GM21717 (cell line): ENCODE measurements at regions not wholly inside any gene's neighbourhood (a gene's known extent, or its start where the extent isn't known, plus 50 kb on each side); places are given as distances from the start of the nearest gene placed in this dataset.

ENCODE experiments used
- ATAC-seq: cut with Tn5 transposase; IDR thresholded peaks from one replicate; pipeline ENCODE4 v1.9.1; 2021; ENCODE audit warnings: mild to moderate bottlenecking, moderate library complexity; ENCODE audit not compliant: unreplicated experiment

DNA sequence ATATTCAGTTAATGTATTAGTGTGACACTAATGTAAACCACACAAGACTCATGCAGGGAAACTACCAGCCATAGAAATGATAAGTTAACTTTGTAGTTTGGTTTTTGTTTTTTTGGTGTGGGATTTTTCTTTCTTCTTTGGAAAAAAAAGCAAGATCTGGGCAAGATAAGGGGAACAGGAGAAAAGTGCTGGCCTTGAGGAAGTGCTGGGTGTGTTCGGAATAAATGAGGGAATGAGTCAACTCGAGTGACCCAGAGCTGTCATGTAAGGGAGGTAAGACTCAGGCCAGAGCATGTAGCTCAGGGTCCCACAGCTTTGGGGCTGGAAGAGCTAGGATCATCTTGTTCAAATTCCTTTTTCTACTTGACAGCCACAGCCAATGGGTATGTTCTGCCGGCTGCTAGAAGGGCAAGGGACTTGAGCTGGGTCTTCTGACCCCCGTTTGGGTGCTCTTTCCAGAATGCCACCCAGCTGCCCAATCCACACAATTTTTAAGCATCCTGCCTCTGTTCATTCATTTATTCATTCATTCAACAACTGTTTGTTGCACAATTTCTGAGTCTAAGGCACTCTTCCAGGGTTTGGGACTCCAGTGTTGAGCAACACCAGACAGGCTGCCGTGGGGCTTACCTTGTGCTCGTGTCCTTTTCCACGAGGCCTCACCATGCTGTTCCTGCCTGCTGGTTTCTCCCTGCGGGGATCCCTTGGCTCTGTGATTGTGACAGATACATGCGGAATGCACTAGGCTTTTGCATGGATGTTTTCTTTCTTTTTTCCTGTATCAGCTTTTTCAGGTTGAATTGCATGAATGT lies 54.5 kb downstream of the CLDN34 start:
- ATAC-seq, result no peak

DNA sequence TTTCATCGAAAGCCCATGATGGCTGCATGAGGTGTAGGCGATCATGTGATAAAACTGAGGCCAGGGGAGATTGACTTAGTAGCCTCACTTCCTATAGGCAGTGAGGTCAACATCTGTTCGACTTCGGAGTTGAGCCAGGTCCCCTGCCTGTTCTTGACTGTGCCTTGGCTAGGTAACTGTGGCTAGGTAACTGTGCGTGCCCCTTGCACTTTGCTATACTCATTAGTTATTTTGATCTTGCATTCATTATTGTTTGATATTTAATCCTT lies 55.0 kb downstream of the CLDN34 start:
- ATAC-seq, result no peak

DNA sequence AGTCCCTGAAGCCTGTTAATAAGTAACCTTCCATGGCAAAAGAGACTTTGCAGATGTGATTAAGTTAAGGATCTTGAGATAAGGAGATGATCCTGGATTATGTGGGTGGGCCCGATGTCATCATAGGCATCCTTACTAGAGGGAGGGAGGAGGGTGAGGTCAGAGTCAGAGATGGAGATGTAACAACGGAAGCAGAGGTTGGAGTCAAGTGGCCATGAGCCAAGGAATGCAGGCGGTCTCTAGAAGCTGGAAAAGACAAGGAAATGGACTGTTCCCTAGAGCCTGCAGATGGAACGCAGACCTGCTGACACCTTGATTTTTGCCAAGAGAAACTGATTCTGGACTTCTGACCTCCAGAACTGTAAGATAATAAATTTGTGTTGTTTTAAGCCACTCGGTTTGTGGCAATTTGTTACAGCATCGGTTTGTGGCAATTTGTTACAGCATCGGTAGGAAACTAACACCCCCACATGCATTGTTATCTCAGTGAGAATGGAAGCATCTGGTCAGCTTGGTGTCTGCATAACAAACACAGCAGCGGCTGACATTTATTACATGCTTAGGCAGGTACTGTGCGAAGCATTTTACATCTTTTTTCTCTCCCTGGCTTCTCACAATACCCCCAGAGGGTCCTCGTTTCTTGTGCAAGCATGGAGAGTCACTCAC lies 55.6 kb downstream of the CLDN34 start:
- no peak for ATAC-seq

DNA sequence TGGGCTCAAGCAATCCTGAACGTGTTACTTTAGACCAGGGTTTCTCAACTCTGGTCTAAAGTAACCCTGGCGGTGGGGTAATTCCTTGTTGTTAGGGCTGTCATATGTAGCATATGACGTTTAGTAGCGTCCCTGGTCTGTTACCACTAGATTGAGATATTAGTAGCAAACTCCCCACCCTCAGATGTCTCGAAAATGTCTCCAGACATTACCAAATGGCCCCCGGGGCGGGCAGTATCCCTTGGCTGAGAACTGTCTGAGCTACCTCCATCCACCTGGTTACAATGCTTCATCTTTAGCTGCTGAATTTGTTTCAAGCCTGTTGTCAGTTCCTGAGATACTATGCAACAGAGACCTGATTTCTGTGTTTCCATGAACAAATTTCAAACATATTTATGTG lies 56.7 kb downstream of the CLDN34 start:
- no peak for ATAC-seq

DNA sequence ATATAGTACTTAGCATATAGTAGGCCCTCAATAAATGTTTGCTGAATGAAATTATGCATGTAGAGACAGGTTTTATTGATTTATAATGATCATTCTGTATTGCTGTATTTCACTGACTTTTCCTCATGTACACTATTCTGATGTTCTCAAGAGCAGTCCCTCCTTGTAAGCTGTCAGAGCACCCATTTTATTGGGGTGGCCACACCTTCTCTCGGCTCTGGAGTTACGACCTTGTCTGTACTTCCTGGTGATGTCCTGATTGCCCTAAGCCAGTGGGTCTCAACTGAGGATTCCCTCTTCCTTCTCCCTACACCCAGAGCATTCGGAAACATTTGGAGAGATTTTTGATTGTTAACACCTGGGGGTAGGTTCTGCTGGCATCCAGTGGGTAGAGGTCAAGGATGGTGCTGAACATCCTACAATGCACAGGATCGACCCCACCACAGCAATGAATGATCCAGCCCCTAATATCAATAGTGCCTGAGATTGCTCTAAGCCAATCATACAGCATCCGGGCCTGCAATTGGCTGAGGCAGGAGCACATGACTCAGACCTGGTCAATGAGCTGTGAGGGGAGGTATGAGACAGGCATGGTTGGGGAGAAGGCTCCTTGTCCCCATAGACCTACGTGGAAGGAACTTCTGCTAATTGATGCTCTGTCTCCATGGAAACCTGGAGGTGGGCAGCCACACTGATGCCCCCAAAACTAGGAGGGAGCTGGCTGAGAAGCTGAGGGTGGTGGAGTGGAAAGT lies 58.8 kb downstream of the CLDN34 start:
- ATAC-seq, result no peak

DNA sequence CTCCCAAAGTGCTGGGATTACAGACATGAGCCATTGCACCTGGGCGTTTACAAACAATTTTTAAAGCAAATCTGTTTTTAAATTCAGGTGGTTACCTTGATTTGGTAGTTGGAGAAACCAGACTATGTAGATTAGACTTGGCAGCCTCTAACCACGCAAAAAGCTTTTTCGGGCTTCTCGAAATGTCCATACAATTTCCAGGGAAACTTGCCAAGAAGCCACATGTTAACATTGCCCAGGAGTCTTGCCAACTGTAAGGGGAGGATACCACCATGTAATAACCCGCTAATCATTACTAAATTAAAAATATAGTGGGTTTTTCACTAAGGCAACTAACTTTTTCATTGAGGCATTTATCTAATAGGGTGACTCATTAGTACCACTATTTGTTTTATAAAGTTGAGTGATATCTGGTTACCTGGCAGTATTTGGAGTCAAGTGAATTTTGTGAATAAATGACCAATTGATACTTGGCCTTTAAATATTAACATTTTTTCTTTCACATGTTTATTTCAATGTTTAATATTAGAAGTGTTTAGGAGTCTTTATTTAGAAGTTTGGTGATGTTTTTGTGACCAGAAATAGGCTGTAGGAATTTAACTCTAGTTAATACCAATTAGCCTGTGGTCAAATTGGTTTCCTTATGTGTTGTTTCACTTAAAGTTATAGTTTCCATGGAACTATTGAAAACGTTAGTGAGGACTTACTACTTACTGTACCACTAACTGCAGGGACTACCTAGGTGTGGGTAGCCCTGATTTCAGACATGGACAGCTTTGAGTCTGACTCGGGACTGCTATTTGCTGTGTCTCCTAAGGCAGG lies 61.3 kb downstream of the CLDN34 start:
- no peak for ATAC-seq

DNA sequence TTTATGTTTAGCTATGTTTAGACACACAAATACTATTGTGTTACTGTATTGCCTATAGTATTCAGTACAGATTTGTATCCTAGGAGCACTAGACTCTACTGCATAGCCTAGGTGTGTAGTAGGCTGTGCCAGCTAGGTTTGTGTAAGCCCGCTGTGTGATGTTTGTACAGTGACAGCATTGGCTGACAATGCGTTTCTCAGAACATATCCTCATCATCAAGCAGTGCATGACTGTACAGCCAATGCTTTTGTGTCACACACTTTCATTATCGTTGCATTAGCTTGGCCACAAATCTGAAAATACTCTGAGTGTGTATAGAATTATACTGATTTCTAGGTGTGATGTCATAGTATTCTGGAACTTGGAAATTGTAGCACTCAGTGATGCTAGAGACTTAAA lies 63.4 kb downstream of the CLDN34 start:
- ATAC-seq, result no peak

DNA sequence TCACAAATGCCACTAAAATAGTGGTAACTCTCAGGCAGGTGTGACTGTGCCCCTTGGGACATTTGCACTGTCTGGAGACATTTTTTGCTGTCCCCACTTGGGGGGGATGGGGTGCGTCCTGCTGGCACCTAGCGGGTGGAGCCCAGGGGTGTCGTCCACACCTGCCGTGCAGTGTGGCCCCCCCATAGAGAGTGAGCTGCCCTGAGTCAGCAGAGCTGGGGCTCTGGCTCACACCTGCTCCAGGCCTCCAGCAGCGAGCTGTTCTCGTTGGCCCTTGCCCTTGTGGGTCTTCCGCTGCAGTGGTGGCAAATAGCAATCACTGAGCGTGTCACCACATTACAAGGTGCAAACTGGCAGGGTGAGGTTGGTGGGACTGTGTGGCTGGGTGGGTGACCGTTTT lies 64.6 kb downstream of the CLDN34 start:
- no peak for ATAC-seq

DNA sequence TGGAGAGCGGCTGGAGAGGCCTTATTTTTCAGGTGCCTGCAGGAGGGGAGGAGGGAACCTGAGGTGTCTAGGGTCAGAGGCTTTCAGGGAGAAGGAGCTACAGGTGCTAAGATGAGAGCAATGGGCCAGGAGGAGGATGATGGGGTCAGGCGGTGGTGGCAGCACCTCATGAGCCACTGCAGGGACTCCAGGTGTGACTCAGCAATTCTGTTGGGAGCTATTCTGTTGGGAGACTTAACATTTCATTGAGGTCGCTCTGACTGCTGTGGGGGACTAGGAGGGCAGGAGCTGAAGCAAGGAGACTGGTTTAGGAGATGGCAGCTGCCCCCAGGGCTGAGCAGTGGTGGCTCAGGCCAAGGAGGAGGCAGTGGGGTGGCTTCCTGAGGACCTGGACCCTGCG lies 65.0 kb downstream of the CLDN34 start:
- ATAC-seq, result no peak

DNA sequence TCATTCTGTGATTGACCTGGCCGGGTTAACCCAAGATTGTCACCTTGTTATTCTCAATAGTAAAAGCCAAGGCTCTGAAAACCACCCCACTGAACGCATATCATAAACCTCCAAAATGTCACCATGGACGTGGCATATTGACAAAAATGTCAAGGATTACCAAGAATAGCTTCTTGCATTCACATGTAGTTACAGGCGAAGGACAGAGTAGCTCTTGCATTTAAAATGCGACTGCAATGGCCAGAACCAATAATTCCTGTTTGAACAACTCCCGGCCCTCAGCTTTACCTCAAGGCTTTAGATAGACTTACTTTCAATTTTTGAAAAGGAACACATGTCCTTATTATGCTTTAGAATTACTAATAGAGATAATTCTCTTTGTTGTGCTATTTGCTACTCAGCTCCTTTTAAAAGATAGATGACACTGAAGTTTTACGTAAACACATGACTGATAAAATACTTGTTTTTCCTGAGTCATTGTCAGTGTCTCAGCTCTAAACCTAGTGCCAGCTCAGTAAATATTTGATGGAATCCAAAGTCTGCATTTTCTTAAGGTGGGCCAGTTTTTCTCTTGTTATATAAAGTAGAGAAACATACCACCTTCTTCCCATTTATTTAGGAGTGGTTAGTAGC lies 66.3 kb downstream of the CLDN34 start:
- no peak for ATAC-seq

DNA sequence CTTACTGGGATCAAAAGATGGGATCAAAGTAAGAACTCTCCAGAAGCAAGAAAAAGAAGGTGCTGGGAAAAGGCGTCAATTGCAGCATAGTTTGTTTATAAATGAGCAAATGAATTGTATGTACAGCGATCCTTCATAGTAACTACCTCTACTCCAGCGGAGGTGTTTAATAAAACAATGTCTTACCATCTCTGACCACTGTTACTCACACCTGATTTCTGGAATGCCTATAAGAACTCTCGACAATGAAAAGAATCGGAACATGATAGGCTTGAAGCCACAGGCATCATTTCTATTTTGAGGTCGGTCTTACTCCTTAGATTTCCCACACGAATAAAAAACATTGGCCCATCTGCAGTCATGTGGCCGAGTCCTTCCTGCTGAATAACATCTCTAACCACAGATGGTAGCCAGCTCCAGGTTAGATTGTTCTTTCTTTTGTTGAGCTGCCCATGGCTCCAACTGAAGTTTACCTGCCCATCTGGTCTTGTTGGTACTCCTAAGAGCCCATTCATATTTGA lies 67.6 kb downstream of the CLDN34 start:
- no peak for ATAC-seq

DNA sequence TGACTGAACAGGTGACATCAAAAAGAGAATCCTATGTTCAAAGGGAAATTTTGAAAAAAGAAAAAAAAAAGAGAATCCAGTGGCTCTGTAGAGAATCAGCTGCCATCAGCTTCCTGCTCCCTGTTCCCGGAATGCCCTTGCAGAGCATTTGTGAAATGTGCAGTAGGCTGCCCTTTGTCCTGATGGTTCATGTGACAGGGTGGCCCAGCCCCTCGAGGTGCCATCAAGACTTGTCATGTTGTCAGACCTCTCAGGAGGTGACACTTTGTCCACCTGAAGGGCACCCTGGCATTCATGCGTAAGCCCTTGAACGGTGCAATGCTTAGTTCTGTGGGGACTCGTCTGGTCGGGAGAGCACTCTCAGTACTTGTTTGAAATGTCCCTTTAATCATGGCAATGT lies 71.4 kb downstream of the CLDN34 start:
- ATAC-seq, result no peak

DNA sequence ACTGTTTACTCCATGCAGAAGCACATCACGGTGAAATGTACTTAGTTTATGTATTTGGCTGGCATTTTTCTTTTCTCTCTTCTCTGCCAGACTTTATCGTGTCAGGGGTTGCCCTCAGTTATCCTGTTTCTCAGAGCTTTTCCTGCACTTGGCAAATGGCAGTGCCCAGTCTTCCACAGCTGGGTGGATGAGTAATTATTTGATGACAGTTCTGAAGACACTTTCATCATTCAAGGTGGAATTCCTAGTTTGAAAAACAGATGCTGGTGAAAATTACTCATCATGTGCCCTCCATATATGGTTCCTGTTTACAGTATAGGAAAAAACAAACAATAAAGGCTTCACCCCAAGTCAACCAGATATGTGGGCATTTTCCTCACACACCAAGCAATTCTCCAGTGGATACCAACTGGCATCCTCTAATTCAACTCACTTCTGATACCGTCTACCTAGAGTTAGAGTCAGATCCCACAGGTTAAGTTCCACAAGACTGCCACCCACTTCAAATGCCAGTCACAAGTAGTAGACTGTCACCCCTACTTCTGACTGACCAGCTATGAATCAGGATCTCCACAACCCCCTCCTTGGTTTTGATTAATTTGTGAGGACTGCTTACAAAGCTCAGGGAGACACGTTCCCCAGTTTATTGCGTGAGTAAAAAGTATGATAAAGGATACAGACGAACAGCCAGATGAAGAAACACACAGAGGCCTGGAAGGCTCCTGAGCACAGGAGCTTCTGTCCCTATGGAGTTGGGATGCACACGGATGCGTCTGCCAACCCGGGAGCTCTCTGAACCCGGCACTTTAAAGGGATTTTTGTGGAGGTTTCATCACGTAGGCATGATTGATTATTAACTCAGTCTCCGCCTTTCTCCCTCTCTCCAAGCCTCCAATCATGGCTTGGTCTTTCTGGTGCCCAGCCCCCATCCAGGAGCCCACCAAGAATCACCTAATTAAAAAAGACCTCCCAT lies 72.9 kb downstream of the CLDN34 start:
- ATAC-seq, result no peak

DNA sequence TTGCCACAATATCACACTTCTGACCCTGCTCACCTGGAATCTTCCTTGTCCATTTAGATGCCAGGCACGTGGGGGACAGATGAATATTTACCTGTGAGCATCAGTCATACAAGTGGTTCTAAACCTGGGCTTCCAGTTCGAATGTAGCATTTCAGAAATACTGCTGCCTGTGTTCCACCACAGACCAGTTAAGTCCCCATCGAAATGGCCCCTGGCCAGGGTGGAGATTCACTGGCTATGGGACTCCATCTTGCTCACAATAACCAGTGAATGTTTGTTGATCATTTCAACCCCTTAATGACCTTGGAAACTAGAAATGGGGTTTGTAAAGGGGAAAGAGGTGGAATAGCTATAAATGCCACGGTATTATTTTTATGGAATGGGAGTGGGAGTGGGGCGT lies 73.8 kb downstream of the CLDN34 start:
- no peak for ATAC-seq

DNA sequence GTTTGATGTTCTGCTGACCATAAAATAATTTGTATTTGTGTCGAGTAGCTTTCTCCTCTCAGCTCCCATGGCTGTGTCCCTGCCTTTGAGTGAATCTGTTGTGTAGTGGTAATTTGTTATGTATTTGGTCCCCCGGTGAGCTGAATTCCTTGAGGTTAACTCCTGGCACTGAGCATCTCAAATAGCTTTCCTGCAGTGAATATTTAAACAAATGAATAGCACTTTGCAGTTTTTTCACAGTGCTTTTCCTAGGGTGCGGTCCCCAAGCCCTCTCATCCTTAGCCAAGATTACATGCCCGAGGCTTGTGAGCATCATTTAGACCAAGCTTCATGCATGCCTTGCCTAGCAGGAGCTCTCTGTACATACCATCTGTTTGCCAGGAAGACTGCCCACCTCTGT lies 74.2 kb downstream of the CLDN34 start:
- no peak for ATAC-seq

DNA sequence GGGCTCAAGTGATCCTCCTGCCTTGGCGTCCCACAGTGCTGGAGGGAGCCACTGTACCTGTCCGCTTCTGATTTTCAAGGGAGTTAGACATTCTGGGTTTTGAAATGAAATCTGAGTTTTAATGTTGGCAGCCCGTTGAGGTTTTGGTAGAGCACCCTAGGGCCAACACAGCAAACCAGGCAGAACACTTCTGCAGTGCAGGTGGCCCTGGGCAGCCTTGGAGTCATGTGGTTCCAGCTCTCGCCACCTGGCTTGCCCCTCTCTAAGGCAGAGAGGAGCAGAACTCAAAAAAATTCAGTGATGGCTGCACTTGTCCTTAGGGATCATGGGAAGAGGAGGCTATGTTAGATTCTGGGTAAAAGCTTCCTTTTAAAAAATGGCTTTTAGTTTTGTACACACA lies 74.9 kb downstream of the CLDN34 start:
- no peak for ATAC-seq

DNA sequence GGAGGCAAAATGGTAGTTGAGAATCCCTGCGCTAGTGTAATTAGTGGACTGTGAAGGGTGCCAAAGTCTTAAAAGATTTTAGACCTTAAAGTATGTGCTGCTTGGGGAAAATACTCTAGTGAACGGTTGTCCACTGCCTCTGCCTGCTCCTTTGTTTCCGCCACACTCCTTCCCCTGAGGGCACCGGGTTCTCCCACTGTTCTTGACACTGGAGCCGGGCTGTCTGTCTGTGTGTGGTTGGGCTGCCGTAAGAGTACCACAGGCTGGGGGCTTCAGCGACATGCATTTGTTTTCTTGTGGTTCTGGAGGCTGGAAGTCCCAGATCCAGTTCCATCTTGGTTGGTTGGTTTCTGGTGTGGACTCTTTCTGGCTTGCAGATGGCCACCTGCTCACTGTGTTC lies 76.2 kb downstream of the CLDN34 start:
- ATAC-seq, result no peak

DNA sequence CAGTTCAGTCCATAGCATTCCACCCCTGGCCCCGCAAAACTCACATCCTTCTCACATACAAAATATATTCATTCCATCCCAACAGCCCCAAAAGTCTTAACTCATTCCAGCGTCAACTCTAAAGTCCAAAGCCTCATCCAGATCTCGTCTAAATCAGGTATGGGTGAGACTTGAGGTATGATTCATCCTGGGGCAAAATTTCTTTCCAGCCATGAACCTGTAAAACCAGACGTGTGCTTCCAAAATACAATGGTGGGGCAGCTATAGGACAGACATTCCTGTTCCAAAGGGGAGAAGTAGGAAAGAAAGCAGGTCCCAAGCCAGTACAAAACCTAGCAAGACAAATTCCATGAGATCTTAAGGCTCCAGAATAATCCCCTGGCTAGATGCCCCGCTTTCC lies 76.9 kb downstream of the CLDN34 start:
- no peak for ATAC-seq

DNA sequence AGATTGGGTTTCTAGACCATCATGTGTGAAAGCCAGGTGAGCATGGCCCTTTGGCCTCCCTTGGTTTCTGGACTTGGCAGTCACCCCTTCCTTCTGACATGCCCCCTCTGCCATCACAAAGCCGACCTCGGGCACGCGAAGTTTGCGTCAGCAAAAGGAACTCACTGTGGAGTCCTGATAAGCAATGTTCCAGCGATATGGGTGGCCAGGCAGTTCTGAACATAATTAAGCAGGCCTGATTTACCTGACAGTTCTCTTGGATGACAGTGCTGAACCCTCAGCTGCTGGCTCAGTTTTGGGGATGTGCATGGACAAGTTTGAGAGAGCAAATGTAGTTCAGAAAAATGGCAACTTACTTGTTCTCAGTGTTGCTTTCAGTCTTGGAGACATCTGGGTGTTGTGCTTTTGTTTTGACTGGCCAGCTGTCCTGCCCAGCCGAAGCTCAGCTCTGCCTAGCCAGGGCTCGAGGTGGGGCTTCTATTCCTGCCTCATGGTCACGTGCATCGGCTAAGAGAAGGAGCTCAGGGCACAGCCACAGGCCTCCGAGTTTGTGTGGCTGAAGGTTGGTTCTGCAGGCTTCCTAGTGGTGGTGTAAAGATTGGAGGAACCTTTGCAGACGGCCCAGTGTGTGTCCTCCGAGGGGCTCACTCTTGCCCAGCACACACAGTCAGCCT lies 78.3 kb downstream of the CLDN34 start:
- ATAC-seq, result no peak
